ENCODE measurements at regions not wholly inside any gene's neighbourhood (a gene's known extent, or its start where the extent isn't known, plus 50 kb on each side); places are given as distances from the start of the nearest gene placed in this dataset.

- POLR2A ChIA-PET, result interaction anchor here (0.6 to 2.0 kb wide), 2 partner anchors 9 to 1936 kb away, joined by 3 to 7 read pairs; no protein-coding TSS in a partner anchor
- no TSS peak for BruUV-seq (replicated peaks)
- TF ChIP-seq EZH2phosphoT487 (IDR thresholded peaks at IDR 0.05; ENCODE audit: borderline replicate concordance, low read depth, low read length) (no peak), CTCF (conservative IDR thresholded peaks at IDR 0.05; ENCODE audit: low read length) (no peak)
- Histone ChIP-seq H3K9me3 (ENCODE audit: low read length) (no peaks in the 10 kb centered on the region), H3K4me2 (ENCODE audit: low read length) (no peak overlapping the region), H2AFZ (ENCODE audit: low read length) (no peak overlapping the region), H3K36me3 (ENCODE audit: insufficient read depth, low read length) (no peaks in the 10 kb centered on the region), H3K4me3 (ENCODE audit: low read depth, low read length, poor library complexity, severe bottlenecking) (no peak overlapping the region), H3K79me2 (ENCODE audit: insufficient read depth, low read depth, low read length) (no peaks in the 10 kb centered on the region), H3K27ac (ENCODE audit: low read depth, low read length, poor library complexity, severe bottlenecking) (no peak overlapping the region), H4K20me1 (ENCODE audit: insufficient read depth, low read length) (no peaks in the 10 kb centered on the region), H3K4me1 (ENCODE audit: insufficient read depth, low read length, poor library complexity, severe bottlenecking) (no peaks in the 10 kb centered on the region), H3K9me2 (ENCODE audit: insufficient read depth, low read length) (no peaks in the 10 kb centered on the region)
- no peak for DNase-seq (ENCODE audit: low spot score)
- intact Hi-C loops (cut with micrococcal nuclease; ENCODE audit: unreplicated experiment), result no loop called here
- CTCF ChIA-PET (ENCODE audit: unreplicated experiment), result no interaction called here
Measured at GRCh38 chr4:41442810-41443209, 95.1 kb upstream of the LIMCH1 start.

GRCh38 chr4:41443340-41444079, 94.4 kb upstream of the LIMCH1 start:
- no peak for DNase-seq (ENCODE audit: low spot score)

More at GRCh38 chr4:41443340-41444079, 94.4 kb upstream of the LIMCH1 start:
- Histone ChIP-seq H4K20me1 (ENCODE audit: insufficient read depth, low read length) (no peaks in the 10 kb centered on the region), H3K9me3 (ENCODE audit: low read length) (no peaks in the 10 kb centered on the region), H3K9me2 (ENCODE audit: insufficient read depth, low read length) (no peaks in the 10 kb centered on the region), H3K79me2 (ENCODE audit: insufficient read depth, low read depth, low read length) (no peaks in the 10 kb centered on the region), H2AFZ (ENCODE audit: low read length) (no peak overlapping the region), H3K27ac (ENCODE audit: low read depth, low read length, poor library complexity, severe bottlenecking) (no peak overlapping the region), H3K36me3 (ENCODE audit: insufficient read depth, low read length) (no peaks in the 10 kb centered on the region), H3K4me2 (ENCODE audit: low read length) (no peak overlapping the region), H3K4me1 (ENCODE audit: insufficient read depth, low read length, poor library complexity, severe bottlenecking) (no peaks in the 10 kb centered on the region), H3K4me3 (ENCODE audit: low read depth, low read length, poor library complexity, severe bottlenecking) (no peak overlapping the region)
- no peak for TF ChIP-seq EZH2phosphoT487 (IDR thresholded peaks at IDR 0.05; ENCODE audit: borderline replicate concordance, low read depth, low read length)
- no peak for TF ChIP-seq CTCF (conservative IDR thresholded peaks at IDR 0.05; ENCODE audit: low read length)
- no TSS peak for BruUV-seq (replicated peaks)
- CTCF ChIA-PET (ENCODE audit: unreplicated experiment), result no interaction called here
- POLR2A ChIA-PET, result interaction anchor here (0.6 to 2.0 kb wide), 2 partner anchors 10 to 1937 kb away, joined by 3 to 7 read pairs; no protein-coding TSS in a partner anchor
- intact Hi-C loops (cut with micrococcal nuclease; ENCODE audit: unreplicated experiment), result no loop called here

All from OCI-LY7 (cell line).